GM19467 (cell line): ENCODE measurements at regions not wholly inside any gene's neighbourhood (a gene's known extent, or its start where the extent isn't known, plus 50 kb on each side); places are given as distances from the start of the nearest gene placed in this dataset.

ENCODE experiments used
- ATAC-seq: cut with Tn5 transposase; IDR thresholded peaks from one replicate; pipeline ENCODE4 v1.9.1; 2021; ENCODE audit warnings: mild to moderate bottlenecking, moderate library complexity; ENCODE audit not compliant: unreplicated experiment

- no peak for ATAC-seq
Measured at GRCh38 chr18:25875551-25876240, 214.7 kb downstream of the SS18 start.

- ATAC-seq: no peak
Measured at GRCh38 chr18:25873833-25874232, 216.6 kb downstream of the SS18 start.

GRCh38 chr18:25866331-25866730 lies 224.1 kb downstream of the SS18 start:
- no peak for ATAC-seq

GRCh38 chr18:25862881-25863600 lies 227.4 kb downstream of the SS18 start:
- no peak for ATAC-seq

- no peak for ATAC-seq
Measured at GRCh38 chr18:25853691-25854433, 236.6 kb downstream of the SS18 start.

GRCh38 chr18:25843791-25844190 lies 246.6 kb downstream of the SS18 start:
- ATAC-seq: no peak

- no peak for ATAC-seq
Measured at GRCh38 chr18:25842665-25843064, 247.7 kb downstream of the SS18 start.

GRCh38 chr18:25834061-25834460 lies 256.4 kb downstream of the SS18 start:
- ATAC-seq: no peak

- ATAC-seq: peak; percentile 48
Measured at GRCh38 chr18:25832001-25832604, 258.3 kb downstream of the SS18 start.

- ATAC-seq: no peak
Measured at GRCh38 chr18:25831301-25831701, 259.1 kb downstream of the SS18 start.

GRCh38 chr18:25830787-25831186 lies 259.6 kb downstream of the SS18 start:
- ATAC-seq: no peak

GRCh38 chr18:25827961-25828561 lies 262.4 kb downstream of the SS18 start:
- no peak for ATAC-seq

- ATAC-seq: no peak
Measured at GRCh38 chr18:25827228-25827627, 263.2 kb downstream of the SS18 start.

- ATAC-seq: no peak
Measured at GRCh38 chr18:25826823-25827222, 263.6 kb downstream of the SS18 start.

- no peak for ATAC-seq
Measured at GRCh38 chr18:25825979-25826776, 264.2 kb downstream of the SS18 start.

- ATAC-seq: no peak
Measured at GRCh38 chr18:25825056-25825455, 265.4 kb downstream of the SS18 start.

- no peak for ATAC-seq
Measured at GRCh38 chr18:25819746-25820363, 270.6 kb downstream of the SS18 start.

- no peak for ATAC-seq
Measured at GRCh38 chr18:25818505-25818904, 271.9 kb downstream of the SS18 start.

- no peak for ATAC-seq
Measured at GRCh38 chr18:25817546-25818237, 272.7 kb downstream of the SS18 start.
